BE2C (cell line): ENCODE measurements at regions not wholly inside any gene's neighbourhood (a gene's known extent, or its start where the extent isn't known, plus 50 kb on each side); places are given as distances from the start of the nearest gene placed in this dataset.

ENCODE experiments used
- DNase-seq: peaks from one replicate; pipeline ENCODE4 v3.0.0-alpha.2; 2020
- H3K27me3 ChIP-seq: fragments of 250-450 bp; sonication (Bioruptor Pico); 2 replicates; pipeline ENCODE4 v1.5.1; 2020; ENCODE audit warnings: mild to moderate bottlenecking
- H3K36me3 ChIP-seq: fragments of 250-450 bp; sonication (Bioruptor Pico); 2 replicates; pipeline ENCODE4 v1.5.1; 2020; ENCODE audit warnings: mild to moderate bottlenecking
- H3K4me1 ChIP-seq: fragments of 250-450 bp; sonication (Bioruptor Pico); 2 replicates; pipeline ENCODE4 v1.5.1; 2020
- H3K4me3 ChIP-seq: 2 replicates; pipeline ENCODE4 v1.5.1; 2011; ENCODE audit warnings: low read depth, low read length
- H3K9me3 ChIP-seq: fragments of 250-450 bp; sonication (Bioruptor Pico); 2 replicates; pipeline ENCODE4 v1.5.1; 2020
- TF ChIP-seq, protein P1 (sequence below): IDR thresholded peaks from 2 replicates; pipeline ENCODE4 v1.5.1; 2012; ENCODE audit warnings: mild to moderate bottlenecking, low read depth, low read length

DNA sequence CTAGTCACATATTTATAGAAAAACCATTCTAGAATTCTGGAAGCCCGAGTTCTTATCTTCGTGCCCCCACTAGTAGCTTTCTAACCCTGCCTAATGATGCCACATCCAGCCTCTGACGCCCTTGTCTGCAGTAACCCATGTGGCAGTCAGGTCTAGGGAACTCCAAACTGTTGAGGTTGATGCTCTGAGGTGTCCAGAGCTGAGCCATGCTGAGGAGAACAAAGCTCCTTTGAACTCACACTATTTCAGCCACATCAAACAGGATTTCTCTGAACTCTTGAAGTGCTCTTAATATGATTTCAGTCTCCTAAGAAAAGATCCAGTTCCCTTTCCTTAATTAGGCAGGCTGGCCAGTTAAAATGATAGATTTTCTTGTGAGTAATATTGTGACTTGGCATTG is 150.5 kb upstream of the ST8SIA2 start:
- no peaks in the 10 kb centered on the region for H3K4me1 ChIP-seq
- TF ChIP-seq, protein P1, sequence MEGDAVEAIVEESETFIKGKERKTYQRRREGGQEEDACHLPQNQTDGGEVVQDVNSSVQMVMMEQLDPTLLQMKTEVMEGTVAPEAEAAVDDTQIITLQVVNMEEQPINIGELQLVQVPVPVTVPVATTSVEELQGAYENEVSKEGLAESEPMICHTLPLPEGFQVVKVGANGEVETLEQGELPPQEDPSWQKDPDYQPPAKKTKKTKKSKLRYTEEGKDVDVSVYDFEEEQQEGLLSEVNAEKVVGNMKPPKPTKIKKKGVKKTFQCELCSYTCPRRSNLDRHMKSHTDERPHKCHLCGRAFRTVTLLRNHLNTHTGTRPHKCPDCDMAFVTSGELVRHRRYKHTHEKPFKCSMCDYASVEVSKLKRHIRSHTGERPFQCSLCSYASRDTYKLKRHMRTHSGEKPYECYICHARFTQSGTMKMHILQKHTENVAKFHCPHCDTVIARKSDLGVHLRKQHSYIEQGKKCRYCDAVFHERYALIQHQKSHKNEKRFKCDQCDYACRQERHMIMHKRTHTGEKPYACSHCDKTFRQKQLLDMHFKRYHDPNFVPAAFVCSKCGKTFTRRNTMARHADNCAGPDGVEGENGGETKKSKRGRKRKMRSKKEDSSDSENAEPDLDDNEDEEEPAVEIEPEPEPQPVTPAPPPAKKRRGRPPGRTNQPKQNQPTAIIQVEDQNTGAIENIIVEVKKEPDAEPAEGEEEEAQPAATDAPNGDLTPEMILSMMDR = no peak
- no peaks in the 10 kb centered on the region for H3K9me3 ChIP-seq
- no peak for DNase-seq
- H3K36me3 ChIP-seq = no peaks in the 10 kb centered on the region
- no peak overlapping the region for H3K4me3 ChIP-seq
- peaks cover 54% of the 10 kb centered on the region for H3K27me3 ChIP-seq

DNA sequence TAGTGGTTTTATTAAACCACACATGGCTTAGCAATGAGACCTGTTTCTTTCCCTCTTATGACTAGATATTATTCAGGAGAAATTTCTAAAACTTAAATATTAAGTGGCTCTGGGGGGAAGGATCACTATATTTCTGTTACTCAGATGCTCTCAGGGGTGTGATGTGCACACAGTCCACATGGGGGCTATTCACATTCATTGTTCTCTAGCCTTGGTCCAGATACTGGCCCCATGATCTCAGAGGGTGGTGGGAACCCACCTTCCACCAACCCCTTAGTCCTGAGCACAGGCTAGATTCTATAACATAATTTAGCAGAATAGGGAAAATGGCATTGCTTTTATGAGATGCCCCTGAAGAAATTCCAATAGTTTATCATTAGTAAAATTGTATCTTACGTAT is 149.0 kb upstream of the ST8SIA2 start:
- Histone ChIP-seq H3K27me3 (peaks cover 58% of the 10 kb centered on the region), H3K4me1 (no peaks in the 10 kb centered on the region), H3K36me3 (no peaks in the 10 kb centered on the region), H3K4me3 (no peak overlapping the region), H3K9me3 (no peaks in the 10 kb centered on the region)
- TF ChIP-seq, protein P1 = peak; percentile 30
- DNase-seq = no peak

DNA sequence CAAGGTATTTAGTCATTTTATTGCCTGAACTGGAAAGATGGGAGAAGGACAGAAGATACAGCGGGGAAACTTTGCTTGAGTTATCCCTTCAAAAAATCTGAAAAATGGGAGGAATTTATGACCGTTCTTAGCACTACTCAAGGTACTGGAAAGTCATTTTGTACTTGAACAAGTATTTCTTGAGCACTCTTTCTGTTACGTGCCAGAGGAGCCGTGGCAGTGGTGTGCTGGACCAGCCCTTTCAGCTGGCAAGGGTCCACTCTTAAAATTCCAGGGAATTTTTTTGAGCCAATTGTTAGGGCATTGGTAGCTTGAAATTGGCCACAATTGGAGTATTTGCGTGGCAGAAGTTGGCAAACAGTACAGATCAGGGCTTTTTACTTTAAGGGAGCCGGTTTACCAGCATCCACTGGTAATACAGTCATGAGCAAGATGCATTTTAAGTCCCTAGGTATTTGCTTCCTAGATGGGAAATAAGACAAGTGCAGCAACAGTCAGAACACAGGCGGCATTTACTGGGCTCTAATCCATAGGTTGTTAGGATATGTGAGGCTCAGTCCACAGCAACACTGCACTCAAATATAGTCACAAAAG is 145.9 kb upstream of the ST8SIA2 start:
- H3K27me3 ChIP-seq = peaks cover 58% of the 10 kb centered on the region
- no peak for DNase-seq
- H3K4me3 ChIP-seq = no peak overlapping the region
- no peaks in the 10 kb centered on the region for H3K9me3 ChIP-seq
- TF ChIP-seq, protein P1 = no peak
- H3K36me3 ChIP-seq = no peaks in the 10 kb centered on the region
- H3K4me1 ChIP-seq = no peaks in the 10 kb centered on the region

DNA sequence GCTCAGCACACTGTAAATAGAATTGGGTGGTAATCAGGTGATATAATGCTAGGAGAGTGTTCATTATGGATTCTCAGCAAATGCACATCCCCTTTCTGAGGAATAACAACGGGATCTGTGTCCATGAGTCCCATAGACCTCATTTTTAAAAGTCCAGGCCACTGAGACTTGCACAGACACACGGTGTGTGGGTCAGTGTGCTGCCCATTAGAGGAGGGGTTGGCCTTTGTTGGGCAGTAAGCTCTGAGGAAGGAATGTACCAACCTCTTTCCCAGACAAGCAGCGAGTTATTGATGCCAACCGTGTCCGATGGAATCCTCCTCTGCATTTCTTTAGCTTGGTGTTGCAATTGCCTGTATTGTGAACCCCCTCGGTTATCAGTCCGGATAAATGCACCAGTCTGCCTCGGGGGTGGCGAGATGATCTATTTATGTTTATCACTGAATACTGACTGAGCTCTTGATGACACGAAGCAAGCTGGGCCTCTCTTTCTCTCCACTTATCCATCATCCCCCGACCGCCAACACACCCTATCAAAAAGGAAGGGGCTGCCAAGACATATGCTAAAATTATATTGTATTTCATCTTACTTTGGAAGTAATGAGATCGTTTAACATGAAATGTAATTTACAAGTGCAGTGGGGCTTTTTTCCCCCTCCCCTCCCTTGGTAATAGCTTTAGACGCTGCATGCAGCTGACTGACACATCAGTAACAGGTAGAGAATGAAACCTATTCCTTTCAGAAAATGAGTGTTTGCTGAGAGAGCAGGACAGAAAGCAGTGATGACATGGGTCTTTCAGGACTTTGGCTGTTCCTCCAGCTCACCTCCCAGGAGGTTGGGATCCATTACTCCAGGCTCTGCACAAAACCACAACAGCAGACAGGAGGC is 126.6 kb upstream of the ST8SIA2 start:
- DNase-seq = no peak
- TF ChIP-seq, protein P1 = no peak
- Histone ChIP-seq H3K4me3 (no peak overlapping the region), H3K9me3 (no peaks in the 10 kb centered on the region), H3K27me3 (no peaks in the 10 kb centered on the region), H3K4me1 (no peaks in the 10 kb centered on the region), H3K36me3 (no peaks in the 10 kb centered on the region)

DNA sequence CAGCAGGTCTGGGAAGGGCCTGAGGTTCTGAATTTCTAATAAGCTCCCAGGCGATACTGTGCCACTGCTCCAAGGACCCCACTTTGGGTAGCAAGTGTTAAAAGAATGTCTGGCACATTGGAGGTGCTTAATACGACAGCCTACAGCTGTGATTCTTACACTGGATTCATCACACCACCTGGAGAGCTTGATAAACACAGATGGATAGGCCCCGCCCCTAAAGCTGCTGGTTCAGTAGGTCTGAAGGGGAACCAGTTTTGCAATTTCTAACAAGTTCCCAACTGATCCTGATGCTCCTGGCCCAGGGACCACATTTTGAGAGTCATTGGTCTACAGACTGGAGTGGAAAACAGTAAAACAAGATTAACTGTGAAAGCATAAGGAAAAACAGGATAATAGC is 124.8 kb upstream of the ST8SIA2 start:
- H3K4me1 ChIP-seq = no peaks in the 10 kb centered on the region
- TF ChIP-seq, protein P1 = no peak
- no peaks in the 10 kb centered on the region for H3K9me3 ChIP-seq
- no peaks in the 10 kb centered on the region for H3K27me3 ChIP-seq
- no peak for DNase-seq
- H3K4me3 ChIP-seq = no peak overlapping the region
- H3K36me3 ChIP-seq = no peaks in the 10 kb centered on the region

DNA sequence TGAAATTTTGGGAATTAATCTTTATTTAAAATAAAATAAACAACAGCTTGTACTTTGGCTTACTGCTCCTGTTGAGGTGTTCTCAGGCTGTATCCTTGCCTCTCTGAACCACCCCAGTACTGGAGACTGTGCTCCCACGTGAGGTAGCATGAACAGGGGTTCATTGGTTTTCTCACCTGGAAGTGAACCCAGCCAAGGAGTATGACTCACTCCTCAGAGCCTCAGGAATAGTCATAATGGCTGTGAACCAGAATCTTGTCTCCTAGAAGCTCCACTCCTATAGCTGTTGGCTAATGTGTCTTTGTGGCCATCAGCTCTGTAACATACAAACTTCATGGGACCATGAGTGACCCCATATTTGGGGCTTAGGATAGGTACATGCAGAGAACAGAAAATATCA is 122.5 kb upstream of the ST8SIA2 start:
- no peaks in the 10 kb centered on the region for H3K9me3 ChIP-seq
- TF ChIP-seq, protein P1 = no peak
- DNase-seq = no peak
- H3K4me1 ChIP-seq = no peaks in the 10 kb centered on the region
- no peak overlapping the region for H3K4me3 ChIP-seq
- H3K36me3 ChIP-seq = no peaks in the 10 kb centered on the region
- no peaks in the 10 kb centered on the region for H3K27me3 ChIP-seq
